ENCODE measurements at regions not wholly inside any gene's neighbourhood (a gene's known extent, or its start where the extent isn't known, plus 50 kb on each side); places are given as distances from the start of the nearest gene placed in this dataset.
"Not testable (repeated sequence)": the region's sequence is repeated elsewhere in the genome, so short reads cannot be mapped to it uniquely, and the experiment has no call there.

GRCh38 chr9:63785059-63785458 is 1500.0 kb downstream of the FOXD4L5 start:
- not testable (repeated sequence) for TF ChIP-seq CTCF, POLR2A (IDR thresholded peaks at IDR 0.05)
